Activated CD4-positive, alpha-beta T cell treated with anti-CD3 and anti-CD28 coated beads, Interleukin-2, amount 50 U/mL, for 24 hours (primary cell): ENCODE measurements at regions not wholly inside any gene's neighbourhood (a gene's known extent, or its start where the extent isn't known, plus 50 kb on each side); places are given as distances from the start of the nearest gene placed in this dataset.

Source experiments
- DNase-seq, 2 donors: peaks; one replicate each; pipeline ENCODE4 v3.0.0-alpha.2; 2020; ENCODE audit warnings: low read depth in 1 of 2, low spot score in 1 of 2

DNA sequence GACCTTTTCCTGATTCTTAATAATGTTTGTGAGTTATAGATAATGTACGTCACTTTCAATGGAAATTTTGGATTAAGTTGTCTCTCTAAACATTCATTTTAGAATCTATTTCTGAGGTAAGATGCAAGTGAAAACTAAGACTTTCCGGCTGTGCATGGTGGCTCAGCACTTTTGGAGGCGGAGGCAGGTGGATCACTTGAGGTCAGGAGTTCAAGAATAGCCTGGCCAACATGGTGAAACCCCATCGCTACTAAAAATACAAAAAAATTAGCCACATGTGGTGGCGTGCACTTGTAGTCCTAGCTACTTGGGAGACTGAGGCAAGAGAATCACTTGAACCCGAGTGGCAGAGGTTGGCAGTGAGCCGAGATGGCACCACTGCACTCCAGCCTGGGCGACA is 524.6 kb upstream of the SLIT2 start:
- no peak for DNase-seq

DNA sequence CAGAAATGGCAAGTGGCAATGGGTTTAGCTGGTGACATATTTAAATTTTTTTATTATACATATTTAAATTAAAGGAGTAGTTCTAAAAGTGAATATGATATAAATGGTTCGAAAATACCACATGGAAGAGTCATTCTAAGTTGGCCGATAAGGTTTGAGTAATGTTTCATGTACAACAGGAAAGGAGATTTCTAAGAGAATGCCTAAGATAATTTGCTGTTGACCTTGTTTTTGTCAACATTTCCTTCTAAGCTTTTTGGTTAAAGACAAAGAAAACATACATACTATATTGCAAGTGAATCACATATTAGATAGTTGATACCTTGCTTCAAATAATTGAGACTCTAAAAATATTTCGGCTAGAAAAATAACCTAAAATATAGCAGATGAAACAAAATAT is 526.6 kb upstream of the SLIT2 start:
- no peak for DNase-seq

DNA sequence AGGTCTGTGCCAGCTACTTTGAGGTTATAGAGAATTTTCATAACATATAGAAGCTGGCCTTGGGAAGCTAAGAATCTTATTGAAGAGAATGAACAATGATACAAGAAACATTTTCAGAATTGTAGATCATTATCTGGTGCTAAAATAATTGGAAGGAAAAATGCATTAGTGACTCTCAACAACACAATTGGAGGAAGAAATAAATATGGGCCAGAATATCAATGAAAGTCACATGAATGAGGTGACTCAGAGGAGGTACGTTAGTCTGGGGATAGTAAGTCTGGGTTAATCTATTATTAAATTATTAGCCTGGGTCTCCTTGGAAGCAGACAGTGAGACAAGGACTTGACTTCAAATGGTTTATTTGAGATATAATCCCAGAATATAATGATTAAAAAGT is 529.3 kb upstream of the SLIT2 start:
- DNase-seq, result no peak

DNA sequence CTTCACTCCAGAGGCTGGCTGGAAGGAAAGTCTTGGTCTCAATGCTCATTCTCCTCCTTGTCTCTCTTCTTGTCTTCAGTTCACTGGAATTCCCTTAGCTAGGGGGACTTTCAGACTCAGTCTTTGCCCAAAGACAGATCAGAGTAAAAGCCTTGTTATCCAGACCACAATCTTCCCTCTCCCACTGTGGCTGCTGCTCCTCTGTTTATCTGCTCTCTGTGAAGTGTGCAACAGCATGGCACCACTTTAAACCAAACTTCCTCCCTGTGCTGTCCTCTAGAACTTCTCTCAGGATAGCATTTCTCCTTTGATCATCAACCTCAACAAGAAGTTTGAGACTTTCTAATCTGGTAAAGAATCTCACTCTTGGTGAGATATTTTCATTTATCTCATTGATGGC is 530.1 kb upstream of the SLIT2 start:
- no peak for DNase-seq

DNA sequence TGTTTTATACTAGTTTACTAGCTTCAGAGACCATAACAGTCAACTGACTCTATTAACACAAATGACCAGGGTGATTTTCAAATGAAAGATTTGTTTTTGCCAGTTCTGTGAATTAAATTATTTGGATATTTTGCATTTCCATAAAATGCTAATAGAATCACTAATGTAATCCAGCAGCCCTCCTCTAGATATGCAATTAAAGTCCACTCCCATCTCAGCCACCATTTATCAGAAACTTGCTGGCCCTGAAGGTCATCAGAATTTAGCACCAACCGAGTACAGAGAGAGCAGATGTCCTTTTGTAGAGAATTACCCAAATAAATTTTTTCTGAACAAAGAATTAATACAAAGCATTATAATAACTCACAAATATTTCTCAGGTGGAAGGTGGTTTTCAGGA is 531.1 kb upstream of the SLIT2 start:
- DNase-seq, result no peak

DNA sequence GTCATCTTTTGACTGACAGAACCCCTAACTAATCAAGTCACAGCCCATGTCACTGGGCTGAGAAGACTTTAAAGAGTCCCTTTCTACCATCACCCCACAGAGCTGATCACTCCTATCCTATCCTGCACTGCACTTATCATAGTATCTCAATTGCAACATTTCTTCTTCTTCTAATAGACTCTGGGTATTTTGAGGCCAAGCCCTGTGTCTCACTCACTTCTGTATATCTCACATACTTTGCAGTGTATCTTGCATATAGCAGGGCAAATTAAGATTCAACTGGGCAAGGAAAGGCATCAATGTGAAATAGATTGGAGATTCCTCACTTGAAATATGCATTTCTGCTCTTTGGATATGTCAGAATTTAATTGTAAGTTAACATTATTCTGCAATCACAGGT is 531.5 kb upstream of the SLIT2 start:
- DNase-seq, result no peak

DNA sequence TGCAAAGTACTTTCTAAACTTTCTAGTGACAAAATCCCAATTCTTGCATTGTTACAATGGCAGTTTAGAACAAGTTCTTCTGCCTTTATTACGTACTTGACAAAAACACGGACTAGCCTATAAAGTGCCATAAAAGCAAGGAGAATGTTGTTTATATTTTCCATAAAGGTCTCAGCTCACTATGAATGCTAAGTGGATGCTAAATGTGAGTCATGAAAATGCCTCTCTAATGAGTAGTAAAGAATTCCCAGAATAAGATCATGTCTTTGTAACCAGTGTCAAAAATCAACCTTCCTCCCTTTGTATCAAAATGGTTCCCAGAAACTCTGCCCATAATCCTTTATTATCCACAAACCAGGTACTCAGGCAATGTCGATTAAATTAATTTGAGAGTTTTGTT is 539.8 kb upstream of the SLIT2 start:
- no peak for DNase-seq

DNA sequence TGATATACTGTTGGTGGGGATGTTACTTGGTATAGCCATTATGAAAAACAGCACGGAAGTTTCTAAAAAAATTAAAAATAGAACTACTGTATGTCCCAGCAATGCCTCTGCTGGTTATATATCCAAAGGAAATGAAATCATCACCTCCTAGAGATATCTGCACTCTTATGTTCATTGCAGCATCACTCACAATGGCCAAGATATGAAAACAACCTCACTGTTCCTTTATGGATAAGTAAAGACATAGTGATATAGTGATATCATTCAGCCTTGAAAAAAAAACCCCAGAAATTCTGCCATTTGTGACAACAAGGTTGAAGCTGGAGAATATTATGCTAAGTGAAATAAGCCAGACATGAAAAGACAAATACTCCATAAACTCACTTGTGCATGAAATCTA is 543.8 kb upstream of the SLIT2 start:
- DNase-seq, result no peak

DNA sequence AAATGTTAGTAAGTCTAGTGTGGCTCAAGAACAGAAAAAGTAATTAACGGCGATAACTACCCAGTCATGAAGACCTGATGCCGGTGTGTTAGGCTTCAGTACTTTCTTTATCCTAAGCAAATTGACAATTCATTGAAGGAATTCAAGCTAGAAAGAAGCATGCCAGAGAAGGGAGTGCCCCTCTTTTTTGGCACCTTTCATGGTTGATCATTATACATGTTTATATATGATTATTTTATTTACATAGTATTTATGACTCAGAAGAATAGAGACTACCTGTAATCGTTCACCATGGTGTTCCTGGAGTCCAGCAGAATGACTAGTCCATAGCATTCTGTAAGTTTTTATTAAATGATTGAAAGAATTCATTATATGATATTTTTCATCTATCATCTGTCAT is 548.3 kb upstream of the SLIT2 start:
- no peak for DNase-seq

DNA sequence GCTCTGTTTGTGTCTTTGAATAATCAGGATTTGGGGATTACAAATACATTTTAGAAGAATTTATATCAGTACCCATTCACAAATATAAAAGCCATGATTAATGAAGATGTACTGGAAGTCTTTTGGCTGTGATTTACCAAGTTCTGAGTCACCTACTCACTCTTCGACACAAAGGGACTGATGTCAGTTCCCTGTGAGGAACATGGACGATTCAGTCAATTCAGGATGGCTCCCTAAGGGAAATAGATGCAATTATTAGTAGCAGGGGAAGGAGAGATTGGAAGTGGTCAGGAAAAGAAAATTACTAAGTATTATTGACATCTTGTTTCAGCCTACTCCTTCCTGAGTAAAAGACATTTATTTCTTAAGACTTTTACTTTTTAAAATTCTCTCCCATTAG is 550.7 kb upstream of the SLIT2 start:
- no peak for DNase-seq

DNA sequence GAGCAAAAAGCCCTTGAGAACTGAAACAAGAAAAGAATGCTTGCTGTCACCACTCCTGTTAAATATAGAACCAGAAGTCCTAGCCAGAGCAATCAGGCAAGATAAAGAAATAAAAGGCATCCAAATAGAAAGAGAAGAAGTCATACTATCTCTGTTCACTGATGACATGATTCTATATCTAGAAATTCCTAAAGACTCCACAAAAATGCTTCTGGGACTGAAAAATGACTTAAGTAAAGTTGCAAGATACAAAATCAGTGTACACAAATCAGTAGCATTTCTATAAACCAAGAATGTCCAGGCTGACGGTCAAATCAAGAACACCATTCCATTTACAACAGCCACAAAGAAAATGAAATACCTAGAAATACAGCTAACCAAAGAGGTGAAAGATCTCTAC is 552.7 kb upstream of the SLIT2 start:
- no peak for DNase-seq

DNA sequence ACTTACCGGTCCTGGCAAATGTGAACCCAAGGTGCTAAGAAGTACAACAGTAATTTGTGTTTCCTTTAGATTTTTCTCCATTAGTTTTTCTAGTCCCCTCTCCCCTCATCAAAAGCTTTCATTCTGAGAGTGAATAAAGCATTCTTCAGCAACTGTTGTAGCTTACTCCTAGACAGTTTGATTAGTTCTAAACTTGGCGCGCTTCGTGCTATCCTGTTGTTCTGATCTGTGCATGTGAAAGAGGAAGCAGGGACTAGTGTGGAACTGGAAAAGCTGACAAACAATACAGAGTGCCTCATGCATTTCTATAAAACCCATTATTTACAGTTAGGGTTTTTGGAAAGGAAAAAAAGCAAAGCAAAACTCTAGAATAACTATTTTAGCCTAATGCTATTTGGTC is 556.9 kb upstream of the SLIT2 start:
- no peak for DNase-seq

DNA sequence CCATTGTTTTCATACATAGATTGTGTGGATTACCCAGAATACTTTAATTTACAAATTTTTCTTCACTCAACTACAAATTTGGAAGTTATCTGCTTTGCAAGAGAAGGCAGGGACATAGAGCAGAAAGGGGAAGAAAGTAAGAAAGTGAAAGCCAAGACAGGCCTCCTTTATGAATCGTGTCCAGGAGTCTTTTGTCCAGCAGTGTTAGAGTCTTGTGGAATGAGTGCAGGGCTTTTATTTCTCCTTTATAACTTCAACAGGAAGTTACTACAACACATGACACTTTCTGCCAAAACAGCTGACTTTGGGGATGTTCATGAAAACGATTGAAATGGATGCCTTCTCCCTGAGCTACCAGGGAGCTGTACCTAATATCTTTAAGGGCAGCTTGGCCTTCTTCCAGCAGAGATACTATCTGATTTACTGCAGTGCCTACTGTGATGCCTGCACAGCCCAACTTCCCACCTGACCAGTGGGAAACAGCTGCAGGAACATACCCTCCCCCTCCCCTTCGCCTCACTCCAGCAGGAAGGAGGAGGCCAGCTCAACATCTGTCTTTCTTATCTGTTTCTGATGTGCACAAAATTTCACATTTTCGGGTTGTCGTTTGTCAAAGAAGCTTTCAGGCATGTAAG is 557.7 kb upstream of the SLIT2 start:
- DNase-seq, result no peak

DNA sequence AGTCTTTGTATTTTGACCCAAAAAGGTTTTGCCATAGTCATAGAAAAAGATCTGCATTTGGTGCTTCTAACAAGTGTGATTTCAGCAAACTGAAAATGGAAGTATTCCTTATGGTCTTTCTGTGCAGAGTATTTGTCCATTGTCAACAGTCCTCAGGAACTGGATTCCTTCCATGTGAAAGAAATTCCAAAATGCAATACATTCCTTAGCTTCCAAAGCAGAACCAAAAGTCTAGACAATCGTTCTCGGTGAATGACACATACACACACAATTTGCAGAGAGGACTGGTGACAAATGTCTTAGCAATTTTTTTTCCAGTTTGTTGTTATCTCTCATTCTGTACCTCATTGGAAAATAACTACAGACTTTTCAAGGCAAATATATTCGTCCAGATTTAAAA is 562.2 kb upstream of the SLIT2 start:
- DNase-seq, result no peak

DNA sequence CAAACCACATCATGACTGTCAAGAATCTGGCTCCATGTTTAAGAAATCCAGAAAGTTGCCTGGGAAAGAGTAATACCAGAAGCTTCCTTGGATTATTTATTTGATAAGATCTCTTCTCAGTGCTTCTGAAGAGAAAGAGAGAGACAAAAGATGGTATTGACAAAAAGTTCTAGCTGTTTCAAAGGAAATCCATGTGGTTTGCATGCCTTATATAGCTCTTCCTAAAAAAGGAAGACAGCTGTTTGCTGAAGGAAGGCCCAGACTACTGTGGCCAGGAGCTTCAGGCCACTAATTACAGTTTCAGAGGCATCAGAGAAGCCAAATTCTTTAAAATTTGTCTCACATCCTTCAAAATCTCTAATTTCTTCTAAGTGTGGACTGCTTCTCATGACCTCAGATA is 565.2 kb upstream of the SLIT2 start:
- no peak for DNase-seq

DNA sequence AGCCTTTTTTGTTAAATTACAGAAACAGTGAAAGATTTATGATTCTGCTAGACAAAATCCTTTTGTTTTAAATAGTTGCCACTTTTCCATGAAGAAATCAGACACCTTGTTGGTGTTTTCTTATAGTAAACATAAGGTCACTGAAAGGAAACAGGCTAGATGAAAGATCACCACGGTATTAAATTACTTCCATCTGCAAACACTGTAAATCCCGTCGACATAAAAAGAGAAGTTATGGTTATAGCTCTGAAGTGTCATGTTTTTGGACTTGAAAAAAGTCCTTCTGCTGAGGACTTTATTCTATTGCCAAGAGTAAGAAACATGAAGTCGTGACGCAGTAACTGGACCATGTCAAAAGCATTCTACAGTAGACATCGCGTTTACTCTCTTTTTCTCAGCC is 567.6 kb upstream of the SLIT2 start:
- no peak for DNase-seq

DNA sequence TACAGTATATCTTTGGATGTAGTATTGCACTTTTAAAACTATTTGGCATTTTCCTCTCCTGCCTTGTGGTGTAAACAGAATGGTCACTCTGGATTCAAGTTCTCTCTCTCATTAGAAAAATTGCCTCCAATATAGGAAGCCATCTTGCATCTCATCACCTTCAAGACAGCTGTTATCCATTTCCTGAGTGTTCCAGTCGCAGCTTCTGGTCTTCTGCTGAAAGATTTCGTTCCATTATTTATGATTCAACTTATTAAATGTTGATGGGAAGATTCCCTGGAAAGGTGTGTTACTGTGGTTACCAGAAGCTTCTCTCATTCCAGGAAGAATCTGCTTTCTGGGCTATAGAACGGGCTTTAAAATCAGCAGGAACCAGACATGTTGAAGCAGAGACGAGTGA is 568.3 kb upstream of the SLIT2 start:
- no peak for DNase-seq

DNA sequence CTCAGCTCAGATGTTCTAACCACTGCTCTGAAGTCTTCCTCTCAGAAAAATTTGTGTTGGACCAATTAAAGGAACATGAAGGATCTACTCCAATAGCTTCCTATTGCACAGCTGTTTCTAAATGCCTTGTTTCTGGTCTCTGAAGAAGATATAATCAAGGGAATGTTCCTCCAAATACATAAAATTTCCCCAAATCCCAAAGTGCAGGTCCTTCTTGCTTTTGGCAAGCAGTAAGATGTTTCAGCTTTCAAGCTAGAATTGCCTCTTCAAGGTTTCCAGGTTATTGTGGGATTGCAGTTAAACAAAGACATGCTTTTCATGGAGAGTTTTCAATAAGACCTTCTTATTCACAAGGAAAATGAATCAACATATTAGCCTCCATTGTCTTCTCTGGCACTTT is 574.5 kb upstream of the SLIT2 start:
- DNase-seq, result no peak

DNA sequence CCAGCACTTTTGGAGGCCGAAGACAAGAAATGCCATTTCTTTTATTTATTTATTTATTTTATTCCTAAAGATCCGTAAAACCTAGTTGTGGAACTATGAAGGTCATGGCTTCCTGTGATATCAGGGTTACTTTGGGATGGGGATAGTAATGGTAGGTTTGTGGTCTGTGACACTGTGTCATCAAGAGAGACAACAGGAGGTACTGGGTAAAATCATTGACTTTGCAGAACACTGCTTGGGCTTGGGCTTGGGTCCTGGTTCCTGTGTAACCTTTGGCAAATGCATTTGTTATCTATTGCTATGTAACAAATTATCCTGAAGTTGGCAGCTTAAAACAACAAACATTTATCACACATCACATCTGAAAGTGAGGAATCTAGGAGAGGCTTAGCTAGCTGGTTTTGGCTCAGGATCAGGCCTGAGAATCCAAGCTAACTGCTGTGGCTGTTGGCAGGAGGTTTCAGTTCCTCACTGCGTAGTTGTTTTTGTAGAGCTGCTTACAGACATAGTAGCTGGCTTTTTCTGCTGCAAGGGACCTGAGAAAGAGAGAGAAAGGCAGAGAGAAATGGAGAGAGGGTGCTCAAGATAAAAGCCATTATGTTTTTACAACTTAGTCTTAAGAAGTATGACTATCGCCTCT is 576.4 kb upstream of the SLIT2 start:
- DNase-seq, result no peak

DNA sequence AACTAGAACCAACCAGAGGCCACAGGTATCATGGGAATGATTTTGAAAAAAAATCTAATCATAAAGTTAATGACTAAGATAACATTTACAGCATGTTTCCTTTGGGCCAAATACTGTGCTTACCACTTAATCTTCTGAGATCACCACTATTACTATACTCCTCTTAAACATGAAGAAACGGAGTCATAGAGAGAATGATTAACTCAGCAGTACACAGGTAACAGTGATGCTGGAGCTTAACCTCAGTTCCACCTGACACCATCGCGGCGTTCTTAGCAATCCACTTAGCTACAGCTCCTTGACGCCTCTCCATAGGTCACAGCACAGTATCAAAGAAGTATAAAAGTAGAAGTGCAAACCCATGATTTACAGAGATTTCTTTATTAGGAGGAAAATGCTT is 592.6 kb upstream of the SLIT2 start:
- no peak for DNase-seq

DNA sequence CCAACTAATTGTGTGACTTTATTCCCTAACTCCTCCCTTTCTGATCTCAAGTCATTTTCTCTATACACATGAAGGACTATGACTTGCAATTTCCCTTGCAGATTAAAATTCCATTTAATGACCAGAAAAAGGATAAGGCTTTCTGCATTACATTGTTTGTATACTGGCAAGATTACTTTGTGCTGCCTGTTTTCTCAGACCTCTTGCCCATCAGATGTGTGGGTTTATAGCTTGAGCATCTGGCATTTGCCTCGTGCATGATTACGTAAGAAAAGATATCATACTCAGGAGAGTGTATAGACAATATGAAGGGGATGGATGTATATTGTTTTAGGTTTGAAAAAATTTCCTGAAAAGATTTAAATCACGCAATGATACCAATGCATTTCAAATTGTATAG is 593.8 kb upstream of the SLIT2 start:
- no peak for DNase-seq

DNA sequence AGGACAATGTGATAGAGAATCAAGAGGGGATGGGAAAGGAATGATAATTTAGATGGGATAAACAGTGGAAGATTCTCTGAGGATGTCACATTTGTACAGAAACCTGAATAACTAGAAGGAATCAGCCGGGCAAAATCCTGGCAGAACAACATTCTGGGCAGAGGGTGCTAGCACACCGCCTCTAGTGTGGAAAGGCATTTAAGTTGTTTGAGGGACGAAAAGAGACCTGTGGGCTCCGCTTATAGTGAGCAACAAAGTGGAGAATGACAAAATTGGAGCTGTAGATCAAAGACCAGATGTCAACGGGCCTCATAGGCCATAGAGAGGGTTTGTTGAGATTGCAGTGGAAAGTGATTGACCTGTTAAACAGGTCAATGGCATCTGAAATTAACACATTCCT is 596.0 kb upstream of the SLIT2 start:
- DNase-seq, result no peak
